SH-SY5Y (cell line): ENCODE measurements at regions not wholly inside any gene's neighbourhood (a gene's known extent, or its start where the extent isn't known, plus 50 kb on each side); places are given as distances from the start of the nearest gene placed in this dataset.

ENCODE experiments used
- GATA2 ChIP-seq: IDR thresholded peaks from 2 replicates; pipeline ENCODE4 v1.6.1; 2011; ENCODE audit warnings: mild to moderate bottlenecking, low read depth, low read length
- GATA3 ChIP-seq: IDR thresholded peaks from 2 replicates; pipeline ENCODE4 v1.6.1; 2011; ENCODE audit warnings: low read depth, mild to moderate bottlenecking, low read length, moderate library complexity

GRCh38 chr11:32161293-32161692 is 70.4 kb downstream of the RCN1 start:
- TF ChIP-seq GATA2 (no peak), GATA3 (no peak)

GRCh38 chr11:32162351-32162750 is 71.5 kb downstream of the RCN1 start:
- TF ChIP-seq GATA2 = no peak
- TF ChIP-seq GATA3 = no peak

GRCh38 chr11:32162906-32163305 is 72.0 kb downstream of the RCN1 start:
- no peak for TF ChIP-seq GATA3
- no peak for TF ChIP-seq GATA2

- TF ChIP-seq GATA2 (no peak), GATA3 (no peak)
These were observed 72.7 kb downstream of the RCN1 start for GRCh38 chr11:32163557-32163956.

GRCh38 chr11:32164836-32165235 is 74.0 kb downstream of the RCN1 start:
- TF ChIP-seq GATA3 (no peak), GATA2 (no peak)

- no peak for TF ChIP-seq GATA2
- TF ChIP-seq GATA3 = no peak
These were observed 78.0 kb downstream of the RCN1 start for GRCh38 chr11:32168924-32169323.

- TF ChIP-seq GATA3 (no peak), GATA2 (no peak)
These were observed 80.6 kb downstream of the RCN1 start for GRCh38 chr11:32171445-32171844.

- TF ChIP-seq GATA3 = no peak
- no peak for TF ChIP-seq GATA2
These were observed 81.4 kb downstream of the RCN1 start for GRCh38 chr11:32172041-32172847.

GRCh38 chr11:32172848-32173834 is 82.3 kb downstream of the RCN1 start:
- TF ChIP-seq GATA3 (no peak), GATA2 (no peak)

- no peak for TF ChIP-seq GATA2
- TF ChIP-seq GATA3 = no peak
These were observed 83.1 kb downstream of the RCN1 start for GRCh38 chr11:32173977-32174376.

GRCh38 chr11:32176223-32176934 is 85.5 kb downstream of the RCN1 start:
- TF ChIP-seq GATA2 (no peak), GATA3 (no peak)

- TF ChIP-seq GATA3 (no peak), GATA2 (no peak)
These were observed 87.8 kb downstream of the RCN1 start for GRCh38 chr11:32178692-32179091.

- TF ChIP-seq GATA3 = no peak
- TF ChIP-seq GATA2 = no peak
These were observed 92.6 kb downstream of the RCN1 start for GRCh38 chr11:32183512-32183911.
